Non-pigmented ciliary epithelial cell (primary cell): ENCODE measurements at regions not wholly inside any gene's neighbourhood (a gene's known extent, or its start where the extent isn't known, plus 50 kb on each side); places are given as distances from the start of the nearest gene placed in this dataset.
A peak's percentile ranks its signal among the peaks of the same experiment; 100 is the strongest.

ENCODE experiments used
- DNase-seq: peaks from one replicate; pipeline ENCODE4 v3.0.0-alpha.2; 2010; ENCODE audit warnings: low read depth

DNA sequence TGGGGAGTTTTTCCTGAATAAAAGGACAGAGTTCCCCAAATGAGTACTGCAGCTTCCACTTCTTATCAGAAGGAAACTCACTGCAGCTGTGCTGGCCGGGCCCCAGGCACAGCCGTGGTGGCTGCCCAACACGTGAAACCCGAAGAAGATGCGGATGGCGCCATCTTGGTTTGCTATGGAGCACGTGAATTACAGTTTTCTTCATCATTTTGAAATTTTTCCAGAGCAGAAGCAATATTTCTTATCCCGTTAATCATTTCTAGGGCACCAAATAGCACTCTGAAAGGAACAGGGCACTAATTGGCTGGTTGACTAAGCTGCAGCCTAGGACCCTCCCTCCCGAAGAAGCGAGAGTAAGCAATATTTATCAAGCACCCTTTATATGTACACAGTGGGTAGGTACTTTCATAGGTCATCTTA lies 63.2 kb upstream of the EPS8L3 start:
- no peak for DNase-seq

DNA sequence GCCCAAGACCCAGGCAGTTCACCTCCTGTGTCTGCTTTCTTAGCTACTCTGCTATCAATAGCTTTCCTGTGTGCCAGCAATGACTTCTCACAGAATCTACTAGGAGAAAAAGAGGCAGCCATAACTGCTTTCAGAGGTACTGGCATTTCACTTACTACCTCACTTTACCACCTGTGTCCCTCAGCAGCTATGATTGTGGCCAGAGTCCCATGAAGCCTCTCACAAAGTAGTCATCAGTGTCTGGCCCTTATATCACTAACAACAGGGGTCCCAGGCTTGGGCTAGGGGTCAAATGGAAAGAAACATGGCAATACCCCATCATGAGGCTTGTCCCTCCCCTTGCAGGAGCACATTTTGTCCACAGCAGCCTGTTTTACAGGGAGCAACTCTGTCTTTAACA lies 62.7 kb upstream of the EPS8L3 start:
- DNase-seq = no peak

DNA sequence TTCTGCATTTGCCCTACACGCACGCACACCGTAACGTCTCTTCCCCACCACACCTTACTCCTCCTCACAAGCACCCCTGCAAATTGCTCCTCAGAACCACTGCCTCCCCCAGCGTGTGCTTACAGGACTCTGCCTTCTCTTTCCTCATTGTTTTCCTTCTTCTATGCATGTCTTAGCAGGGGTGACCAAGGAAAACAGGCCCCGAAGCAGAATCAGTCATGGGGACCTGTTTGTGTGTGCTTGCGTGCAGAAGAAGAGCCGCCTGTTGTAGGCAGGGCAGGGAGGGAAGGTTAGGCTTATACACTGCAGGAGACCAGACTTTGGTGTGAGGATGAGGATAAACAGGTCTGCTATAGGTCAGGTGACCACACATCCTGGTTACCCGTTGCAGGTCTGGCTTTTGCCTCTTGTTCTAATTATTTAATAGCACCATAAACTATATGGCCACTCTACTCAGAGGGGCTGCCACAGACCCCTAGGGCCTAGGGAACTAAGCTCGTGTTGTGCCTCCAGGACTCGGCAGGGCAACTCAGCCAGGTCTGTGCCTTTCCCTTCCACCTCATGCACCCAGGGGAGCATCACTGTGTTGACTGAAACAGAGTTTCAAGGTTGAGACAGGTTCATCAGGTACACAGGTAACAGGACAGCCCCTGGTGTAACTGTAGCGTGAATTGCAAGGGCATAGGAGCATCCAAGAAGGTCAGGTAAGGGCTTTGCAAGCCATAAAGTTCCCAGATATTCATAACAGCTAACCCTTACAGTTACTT lies 60.8 kb upstream of the EPS8L3 start:
- DNase-seq = no peak

DNA sequence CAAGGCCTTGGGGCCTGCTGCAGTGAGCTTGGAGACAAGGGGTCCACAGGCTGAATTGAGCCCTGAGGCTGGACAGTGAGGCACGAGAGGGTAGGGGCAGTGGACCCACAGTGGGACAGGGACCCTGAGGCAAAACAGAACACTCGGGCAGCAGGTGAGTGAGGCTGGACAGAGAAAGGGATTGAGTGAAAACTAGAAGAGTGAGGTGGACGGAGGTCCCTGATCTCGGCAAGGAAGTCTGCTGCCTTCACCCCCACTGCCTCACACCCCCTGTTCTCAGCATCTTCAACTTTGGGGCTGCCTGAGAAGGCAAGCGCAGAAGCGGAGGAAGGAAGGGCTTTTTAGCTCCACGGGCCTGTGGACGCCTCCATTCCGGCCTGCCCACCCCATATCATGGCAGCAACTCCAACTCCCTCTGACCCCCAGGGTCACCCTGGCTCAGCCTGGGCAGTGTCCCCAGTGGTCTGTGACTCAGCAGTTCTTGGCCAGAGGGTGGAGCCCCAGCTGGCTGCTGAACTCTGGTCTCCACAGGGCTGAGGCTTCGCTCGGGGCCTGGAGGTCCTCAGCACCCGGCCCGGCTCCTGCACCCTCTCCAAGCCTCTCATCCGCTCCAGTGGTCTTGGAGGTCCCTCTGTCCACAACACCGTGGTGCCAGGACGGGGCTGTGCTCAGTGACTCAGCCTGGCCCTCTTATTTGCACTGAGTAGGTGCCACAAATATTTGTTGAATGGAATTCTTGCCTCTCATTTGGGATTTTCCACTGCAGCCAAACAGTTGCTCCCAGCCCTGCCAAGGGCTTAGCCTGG lies 60.0 kb upstream of the EPS8L3 start:
- DNase-seq = no peak

DNA sequence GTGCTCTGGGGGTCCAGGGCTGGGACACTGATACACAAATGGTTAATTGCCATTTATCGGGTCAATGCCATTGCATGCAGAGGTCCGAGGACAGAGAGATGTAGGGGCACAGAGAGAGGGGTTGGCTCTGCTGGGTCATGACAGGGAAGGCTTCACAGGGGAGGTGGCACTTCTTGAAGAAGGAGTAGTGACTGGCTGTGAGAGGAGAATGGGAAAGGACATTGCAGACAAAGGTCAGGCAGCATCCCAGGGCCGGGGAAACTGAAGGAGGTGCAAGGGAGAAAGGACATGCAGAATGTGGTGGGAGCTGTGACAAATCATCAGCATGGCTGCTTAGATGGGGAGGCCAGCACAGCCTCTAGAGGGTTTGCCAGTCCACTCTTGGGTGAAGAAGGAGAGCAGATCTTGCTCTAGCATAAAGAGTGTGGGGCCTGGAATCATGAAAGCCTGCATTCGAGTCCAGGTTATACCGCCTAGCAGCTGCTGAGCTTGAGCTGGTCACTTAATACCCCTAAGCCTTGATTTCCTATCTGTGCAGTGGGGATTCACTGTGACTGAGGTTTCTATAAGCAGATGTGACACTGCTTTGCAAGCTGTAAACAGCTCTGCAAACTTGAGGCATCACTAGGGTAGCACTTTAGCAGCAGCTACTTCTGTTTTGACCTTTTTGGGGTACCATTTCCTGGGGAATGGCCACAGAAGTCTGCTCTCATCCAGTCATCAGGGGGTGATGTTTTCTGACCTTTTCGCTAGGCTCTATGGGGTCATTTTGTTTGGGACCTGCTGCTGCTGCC lies 59.2 kb upstream of the EPS8L3 start:
- no peak for DNase-seq

DNA sequence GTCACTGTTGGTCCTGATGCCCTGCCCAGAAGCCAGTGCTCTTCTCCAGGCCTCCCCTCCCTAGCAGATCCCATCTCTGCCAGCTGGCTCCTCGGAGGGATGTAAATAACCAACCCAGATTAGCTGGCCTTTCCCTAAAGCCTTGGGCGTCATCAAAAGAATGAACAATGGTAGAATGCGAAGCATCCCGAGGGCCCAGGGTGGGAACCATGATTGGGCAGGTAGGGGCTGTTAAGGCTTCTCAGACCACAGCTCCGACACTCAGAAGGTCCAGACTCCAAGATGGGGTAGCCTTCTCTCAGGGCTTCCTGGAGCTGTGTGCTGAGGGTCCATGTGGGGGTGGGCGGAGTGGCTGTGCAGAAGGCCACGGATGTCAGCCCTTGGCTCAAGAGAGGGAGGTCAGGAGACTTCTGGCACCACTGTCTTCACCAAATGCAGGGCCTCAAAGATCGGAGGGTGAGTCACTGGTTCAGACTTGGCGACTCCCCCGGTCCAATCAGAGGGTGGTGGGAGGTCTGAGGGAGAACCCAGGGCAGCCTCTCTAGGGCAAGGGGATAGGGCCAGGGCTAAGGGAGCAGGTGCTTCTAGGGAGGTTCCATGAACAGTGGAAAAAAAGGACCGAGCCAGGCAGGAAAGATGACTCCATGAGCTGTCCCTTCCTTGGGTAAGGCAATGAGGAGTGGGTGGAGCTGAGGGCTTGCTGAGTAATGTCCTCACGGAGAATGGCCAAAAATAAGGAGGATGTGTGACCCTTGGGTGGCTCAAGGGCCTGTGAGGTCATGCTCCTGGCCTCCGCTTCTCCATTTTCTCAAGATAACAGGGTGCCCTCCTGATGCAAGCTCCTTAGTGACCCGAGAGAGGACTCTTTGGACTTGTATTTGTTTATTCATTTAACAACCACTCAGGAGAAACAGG lies 58.4 kb upstream of the EPS8L3 start:
- no peak for DNase-seq

DNA sequence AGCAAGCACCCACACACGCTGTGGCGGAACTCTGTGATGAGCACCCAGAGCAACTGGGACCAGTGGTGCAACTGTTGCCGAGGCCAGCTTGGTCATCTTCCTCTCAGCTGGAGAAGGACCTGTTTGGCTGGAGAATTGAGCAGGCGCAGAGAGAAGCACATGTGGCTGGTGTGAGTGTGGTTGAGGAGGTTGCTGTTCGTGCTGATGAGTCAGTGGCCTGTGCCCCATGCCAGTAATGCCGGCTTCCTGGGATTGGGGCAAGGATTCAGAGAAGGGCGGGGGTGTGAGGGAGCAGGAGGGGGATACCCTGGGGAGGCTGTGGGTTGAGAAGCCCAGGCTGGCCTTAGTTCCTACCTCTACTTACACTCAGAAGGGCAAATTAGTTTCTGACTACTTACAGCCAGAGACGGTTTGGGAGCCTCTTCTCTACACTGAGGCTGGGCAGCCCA lies 57.5 kb upstream of the EPS8L3 start:
- peak; percentile 61 for DNase-seq

DNA sequence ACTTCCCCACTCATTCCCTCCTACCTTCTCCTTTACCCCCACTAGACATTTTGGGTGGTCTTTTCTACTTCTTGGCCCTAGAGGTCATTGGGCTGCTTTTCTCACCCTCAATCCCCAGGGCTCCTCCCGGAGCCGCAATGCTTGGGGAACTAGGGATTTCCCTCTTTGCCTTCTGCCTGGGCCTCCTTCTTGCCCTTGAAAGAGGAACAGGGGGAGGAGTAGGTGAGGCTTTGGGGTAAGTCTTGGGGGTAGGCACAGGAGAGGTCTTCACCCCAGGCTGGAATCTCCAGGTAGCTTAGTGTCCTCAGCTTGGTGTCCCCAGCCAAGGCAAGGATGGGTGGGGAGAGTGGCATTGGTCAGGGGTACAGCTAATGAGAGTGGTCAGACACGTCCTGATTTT lies 56.2 kb upstream of the EPS8L3 start:
- no peak for DNase-seq

DNA sequence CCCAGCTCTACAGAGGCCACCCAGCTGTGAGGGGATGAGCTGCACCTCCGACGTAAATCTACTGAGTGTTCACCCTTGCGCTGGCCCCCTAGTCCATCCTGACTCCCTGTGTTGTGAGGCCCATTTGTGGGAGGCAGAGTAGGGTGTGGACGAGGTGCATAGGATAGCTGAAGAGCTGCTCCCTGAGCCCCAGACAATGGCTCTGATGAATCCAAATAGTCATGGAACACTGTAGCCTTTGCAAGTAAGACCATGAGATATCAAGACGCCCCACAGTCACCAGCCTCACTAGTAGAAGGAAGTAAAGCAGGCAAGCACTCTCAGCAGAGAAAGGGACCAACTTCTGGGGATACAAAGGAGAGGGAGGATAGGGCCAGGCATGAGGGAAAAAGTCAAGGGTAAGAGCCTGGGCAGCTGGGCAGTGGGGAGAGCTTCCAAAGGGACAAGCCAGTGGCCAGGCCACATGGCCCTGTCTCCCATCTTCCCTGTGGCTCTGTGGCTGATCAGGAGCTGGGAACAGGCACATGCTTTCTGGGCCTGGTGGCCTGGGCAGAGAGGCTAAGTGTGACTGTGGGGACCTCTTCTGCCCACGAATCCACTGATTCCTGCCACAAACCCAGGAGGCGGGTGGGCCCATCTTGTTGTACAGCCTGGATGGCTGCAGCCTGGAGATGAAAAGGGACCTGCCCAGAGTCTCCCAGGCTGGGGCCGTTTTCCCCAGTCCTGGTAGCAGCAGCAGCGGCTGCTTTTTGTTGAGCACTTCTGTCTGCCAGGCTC lies 55.5 kb upstream of the EPS8L3 start:
- no peak for DNase-seq

DNA sequence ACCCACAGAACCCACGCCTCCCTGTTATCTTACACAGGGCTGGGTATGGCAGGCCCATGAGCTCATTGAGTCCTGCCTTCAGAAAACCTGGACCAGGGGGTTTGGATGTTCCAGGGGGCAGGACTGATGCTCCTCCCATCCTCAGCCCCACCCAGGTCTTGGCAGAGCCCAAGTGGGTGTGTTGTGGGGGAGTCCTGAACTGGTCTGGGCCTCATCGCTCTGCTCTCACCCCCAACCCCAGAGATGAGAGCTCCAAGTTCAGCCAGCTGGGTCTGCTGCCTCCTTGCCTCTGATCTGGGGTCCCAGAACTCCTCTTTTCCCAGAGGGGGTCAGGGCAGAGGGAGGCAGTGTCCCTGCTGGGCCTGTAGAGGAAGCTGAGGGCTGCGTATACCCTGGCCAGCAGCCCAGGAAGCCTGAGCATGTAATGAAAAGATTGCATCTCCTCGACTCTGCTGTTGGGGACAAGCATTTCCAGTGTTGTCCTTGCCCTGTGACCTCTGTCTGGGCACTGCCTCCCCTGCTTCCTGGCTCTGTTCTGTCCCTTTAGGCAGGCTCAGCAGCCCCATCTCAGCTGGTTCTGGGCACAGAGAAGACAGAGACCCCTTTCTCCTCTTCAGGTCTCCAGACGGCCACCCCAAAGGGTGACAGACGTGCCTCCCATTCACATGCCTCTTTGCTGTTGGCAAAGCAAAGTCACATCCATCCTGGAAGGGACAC lies 54.7 kb upstream of the EPS8L3 start:
- no peak for DNase-seq

DNA sequence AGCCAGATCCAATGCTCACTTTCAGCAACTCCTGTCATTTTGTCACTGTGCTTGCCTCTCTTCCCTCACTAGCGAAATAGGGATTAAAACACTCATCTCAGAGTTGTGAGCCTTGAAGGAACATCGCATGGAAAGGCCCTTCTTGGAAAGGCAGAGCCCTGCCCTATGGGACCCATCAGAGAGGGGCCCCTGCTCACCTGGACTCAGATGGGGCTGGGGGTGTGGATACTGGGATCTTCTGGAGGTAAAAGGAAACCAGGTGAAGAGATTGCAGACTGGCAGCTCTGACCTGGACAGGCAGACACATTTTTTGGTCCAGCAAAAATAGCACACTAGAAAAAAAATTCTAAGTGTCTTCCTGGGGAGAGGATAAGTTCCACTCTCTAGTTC lies 54.2 kb upstream of the EPS8L3 start:
- DNase-seq = no peak

DNA sequence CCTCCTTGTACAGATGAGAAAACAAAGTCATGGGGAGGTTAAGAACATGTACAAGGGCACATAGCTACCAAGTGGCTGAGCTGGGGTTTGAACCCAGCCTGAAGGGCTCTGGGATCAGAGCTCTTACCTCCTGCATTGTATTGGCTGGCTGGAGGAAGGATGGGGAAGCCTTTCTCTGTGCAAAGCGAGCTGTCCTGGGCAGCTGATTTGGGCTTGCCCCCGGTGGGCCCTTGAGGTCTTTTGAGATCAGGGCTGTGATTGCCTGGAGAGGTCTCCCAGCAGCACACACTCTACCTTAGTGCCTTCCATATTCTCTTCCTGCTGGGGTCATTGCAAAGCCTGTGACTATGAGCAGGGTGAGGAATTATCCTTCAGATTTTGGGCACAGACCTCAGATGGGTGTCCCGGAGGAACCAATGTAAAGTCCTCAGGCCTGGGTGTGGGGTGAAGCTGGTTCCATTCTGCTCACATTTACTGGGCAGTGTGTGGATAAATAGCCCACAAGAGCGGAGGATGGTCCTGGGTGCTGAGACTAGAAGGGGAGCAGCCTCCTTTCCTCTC lies 53.3 kb upstream of the EPS8L3 start:
- no peak for DNase-seq

DNA sequence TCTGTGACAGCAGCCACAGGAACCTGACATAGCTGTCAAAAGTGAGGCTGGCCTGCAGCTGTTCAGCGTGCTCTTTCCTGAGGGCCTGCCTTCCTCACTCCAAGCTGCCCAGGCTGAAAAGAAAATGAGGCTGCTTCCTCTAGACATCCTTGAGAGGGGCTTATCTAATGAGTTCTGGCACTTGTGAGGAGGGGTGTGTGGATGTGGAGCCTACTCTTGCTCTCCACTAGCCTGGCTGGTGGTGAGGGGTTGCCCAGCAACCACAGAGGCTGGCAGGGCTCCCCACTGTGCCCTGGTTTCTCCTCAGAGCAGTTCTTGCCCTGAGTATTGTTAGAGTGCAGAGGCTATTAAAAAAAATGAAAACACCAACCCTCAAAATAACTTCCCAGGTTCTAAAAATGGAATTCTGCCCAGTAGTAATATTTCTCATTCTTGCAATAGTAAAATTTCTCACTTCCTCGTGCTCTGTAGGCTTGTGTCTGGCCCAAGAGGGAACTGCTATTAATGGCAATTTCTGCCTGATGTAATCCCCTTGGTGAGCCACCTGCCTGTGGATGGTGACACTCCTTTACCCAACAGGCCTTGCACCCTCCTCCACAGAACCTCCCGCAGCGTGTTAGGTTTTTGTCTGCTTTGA lies 52.6 kb upstream of the EPS8L3 start:
- no peak for DNase-seq

DNA sequence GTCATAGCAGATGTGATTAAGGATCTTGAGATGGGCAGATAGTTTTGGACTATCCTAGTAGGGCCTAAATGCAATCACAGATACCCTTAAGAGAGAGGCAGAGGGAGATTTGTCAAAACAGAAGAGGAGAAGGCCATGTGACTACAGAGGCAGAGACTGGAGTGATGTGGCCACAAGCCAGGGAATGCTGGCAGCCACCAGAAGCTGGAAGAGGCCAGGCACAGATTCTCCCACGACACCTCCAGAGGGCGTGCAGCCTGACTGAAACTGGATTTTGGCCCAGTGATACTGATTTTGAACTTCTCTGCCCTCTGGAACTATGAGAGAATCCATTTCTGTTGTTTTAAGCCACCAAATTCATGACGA lies 52.1 kb upstream of the EPS8L3 start:
- no peak for DNase-seq

DNA sequence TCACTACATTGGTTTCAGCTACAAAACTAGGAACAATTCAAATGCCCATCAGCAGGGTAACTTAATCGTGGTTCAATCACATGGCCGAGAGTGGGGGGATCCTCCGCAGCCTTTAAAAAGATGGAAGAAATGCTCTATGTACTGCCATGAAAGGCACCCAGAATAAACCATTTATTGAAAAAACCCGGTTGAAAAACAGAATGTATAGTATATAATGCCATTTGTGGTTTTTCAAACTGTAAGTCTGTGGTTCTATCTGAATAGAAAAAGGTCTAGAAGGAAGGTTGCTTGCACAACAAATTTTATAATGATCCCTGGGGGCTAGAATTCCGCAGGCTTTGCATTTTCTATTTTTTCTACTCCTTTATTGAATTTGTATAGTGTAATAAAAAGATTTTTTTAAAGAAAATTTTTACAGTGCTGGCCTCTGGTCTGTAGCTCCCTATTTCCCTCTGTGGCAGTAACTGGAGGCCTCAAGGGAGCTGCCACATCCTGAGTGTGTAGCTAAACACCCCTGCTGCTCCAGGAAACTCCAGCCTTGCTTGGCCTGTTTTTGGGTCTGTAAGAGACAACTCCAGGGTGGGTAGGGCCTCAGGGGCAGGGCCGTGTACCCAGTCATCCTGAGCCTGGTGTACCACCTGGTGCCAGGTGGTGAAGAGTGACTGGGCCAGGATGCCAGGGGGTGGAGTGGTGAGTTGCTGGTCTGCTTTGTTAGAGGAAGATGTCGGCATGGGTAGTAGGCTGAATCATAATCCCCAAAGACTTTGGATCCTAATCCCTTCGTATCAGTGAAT lies 51.5 kb upstream of the EPS8L3 start:
- no peak for DNase-seq

DNA sequence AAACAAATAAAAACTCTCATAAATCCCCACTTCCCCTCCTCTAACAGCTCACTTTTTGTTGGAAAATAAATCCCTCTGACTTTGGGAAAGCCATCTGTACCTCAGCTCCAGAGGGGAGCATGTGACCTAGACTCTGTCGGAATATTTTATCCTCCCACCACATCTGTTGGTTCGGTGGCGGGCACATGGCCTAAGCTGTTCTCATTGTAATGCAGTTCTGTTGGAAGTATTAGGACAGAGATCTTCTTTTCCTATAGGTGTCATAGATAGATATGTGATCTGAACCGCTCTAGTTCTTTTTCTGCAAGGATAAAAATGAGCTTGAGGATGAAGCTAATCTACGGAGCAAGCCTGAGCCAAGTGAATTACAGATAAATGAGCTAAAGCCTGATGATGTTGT lies 50.5 kb upstream of the EPS8L3 start:
- DNase-seq = no peak
